ENCODE measurements at regions not wholly inside any gene's neighbourhood (a gene's known extent, or its start where the extent isn't known, plus 50 kb on each side); places are given as distances from the start of the nearest gene placed in this dataset.

- no peak overlapping the region for H3K27ac ChIP-seq
- no peak overlapping the region for H3K4me3 ChIP-seq
- no peak for TF ChIP-seq POLR2A (IDR thresholded peaks at IDR 0.05)
- no peak for TF ChIP-seq EP300 (IDR thresholded peaks at IDR 0.05)
- TF ChIP-seq CTCF (IDR thresholded peaks at IDR 0.05) = no peak
- peaks cover 2% of the 10 kb centered on the region for H3K27me3 ChIP-seq
- H3K4me1 ChIP-seq (ENCODE audit: insufficient read depth) = no peaks in the 10 kb centered on the region
- 95% methylated on average over 1 of the region's 1 CpG for WGBS, 3 donors
- DNase-seq = no peak
- no peaks in the 10 kb centered on the region for H3K9me3 ChIP-seq
- no peaks in the 10 kb centered on the region for H3K36me3 ChIP-seq
- intact Hi-C loops (cut with DNase I) = no loop called here
Measured at GRCh38 chr13:74860789-74861188, 621.2 kb downstream of the TBC1D4 start.

DNA sequence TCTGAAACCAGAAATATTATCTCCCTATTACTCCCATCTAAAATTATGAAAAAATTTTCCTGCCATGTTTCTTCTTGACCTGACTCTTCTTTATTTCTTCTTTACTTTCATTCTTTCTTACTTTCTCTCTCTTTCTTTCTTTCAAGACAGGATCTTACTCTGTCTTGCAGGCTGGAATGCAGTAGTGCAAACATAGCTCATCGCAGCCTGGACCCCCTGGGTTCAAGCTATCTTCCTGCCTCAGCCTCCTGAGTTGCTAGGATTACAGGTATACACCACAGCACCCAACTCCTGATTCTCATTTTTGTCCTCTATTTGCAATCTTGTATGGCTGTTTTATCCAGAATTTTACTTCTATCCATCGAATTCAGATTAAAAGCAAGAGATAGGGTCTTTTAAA lies 631.1 kb downstream of the TBC1D4 start:
- no peaks in the 10 kb centered on the region for H3K36me3 ChIP-seq
- intact Hi-C loops (cut with DNase I) = no loop called here
- no peaks in the 10 kb centered on the region for H3K27me3 ChIP-seq
- H3K4me1 ChIP-seq (ENCODE audit: insufficient read depth) = no peaks in the 10 kb centered on the region
- TF ChIP-seq EP300 (IDR thresholded peaks at IDR 0.05) (no peak), POLR2A (IDR thresholded peaks at IDR 0.05) (no peak), CTCF (IDR thresholded peaks at IDR 0.05) (no peak)
- WGBS, 3 donors = 44 to 81% (median 81%) methylated on average over 2 of the region's 2 CpGs
- H3K27ac ChIP-seq = no peak overlapping the region
- H3K4me3 ChIP-seq = no peak overlapping the region
- no peak for DNase-seq
- no peaks in the 10 kb centered on the region for H3K9me3 ChIP-seq

GRCh38 chr13:74847966-74848365 lies 634.0 kb downstream of the TBC1D4 start:
- no peak for TF ChIP-seq POLR2A (IDR thresholded peaks at IDR 0.05)
- no peak for TF ChIP-seq CTCF (IDR thresholded peaks at IDR 0.05)
- no peak for TF ChIP-seq EP300 (IDR thresholded peaks at IDR 0.05)
- WGBS, 3 donors = 69 to 73% (median 70%) methylated on average over 1 of the region's 1 CpG
- Histone ChIP-seq H3K4me1 (ENCODE audit: insufficient read depth) (no peaks in the 10 kb centered on the region), H3K9me3 (no peaks in the 10 kb centered on the region), H3K27ac (no peak overlapping the region), H3K27me3 (no peaks in the 10 kb centered on the region), H3K4me3 (no peak overlapping the region), H3K36me3 (no peaks in the 10 kb centered on the region)
- no peak for DNase-seq
- intact Hi-C loops (cut with DNase I) = no loop called here

DNA sequence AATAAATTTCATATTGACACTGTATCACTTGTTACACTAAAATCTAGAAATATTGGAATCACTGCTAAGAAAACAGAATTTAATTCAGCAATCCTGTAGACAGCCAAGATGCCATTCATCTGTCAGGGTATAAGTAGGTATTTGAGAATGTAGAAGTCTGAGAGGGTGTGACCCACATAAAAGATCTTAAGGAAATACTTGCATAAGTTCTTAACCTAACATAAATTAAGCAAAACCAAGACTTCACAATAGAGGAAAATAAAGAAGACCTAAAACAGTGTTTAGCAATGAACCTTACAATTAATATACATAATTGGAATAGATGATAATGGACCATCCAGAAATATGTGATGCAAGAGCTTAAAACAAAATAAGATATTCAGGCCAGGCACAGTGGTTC lies 636.2 kb downstream of the TBC1D4 start:
- DNase-seq = no peak
- Histone ChIP-seq H3K27ac (no peak overlapping the region), H3K36me3 (no peaks in the 10 kb centered on the region), H3K27me3 (no peaks in the 10 kb centered on the region), H3K4me3 (no peak overlapping the region), H3K4me1 (ENCODE audit: insufficient read depth) (no peaks in the 10 kb centered on the region), H3K9me3 (no peaks in the 10 kb centered on the region)
- TF ChIP-seq EP300 (IDR thresholded peaks at IDR 0.05) (no peak), CTCF (IDR thresholded peaks at IDR 0.05) (no peak), POLR2A (IDR thresholded peaks at IDR 0.05) (no peak)
- intact Hi-C loops (cut with DNase I) = no loop called here

DNA sequence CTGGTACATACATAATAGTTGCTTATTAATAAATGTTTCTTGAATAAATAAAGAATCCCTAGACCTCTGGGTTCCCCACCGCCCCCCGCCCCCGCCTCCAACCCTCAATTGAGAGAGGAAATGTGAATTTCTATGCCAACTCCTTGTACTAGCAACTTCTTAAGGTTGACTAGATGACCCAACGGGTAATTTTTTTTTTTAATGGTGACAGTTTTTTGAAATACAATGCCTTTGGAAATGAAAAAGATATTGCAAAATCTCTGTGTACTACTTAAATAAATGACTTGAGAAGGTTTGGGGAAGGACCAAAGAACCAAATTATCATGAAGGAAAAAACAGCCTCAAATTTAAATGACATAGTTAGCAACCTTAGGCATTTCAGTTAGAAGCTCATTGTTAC lies 640.3 kb downstream of the TBC1D4 start:
- WGBS, 3 donors = 88 to 97% (median 94%) methylated on average over 4 of the region's 4 CpGs
- H3K9me3 ChIP-seq = no peaks in the 10 kb centered on the region
- H3K36me3 ChIP-seq = no peaks in the 10 kb centered on the region
- H3K27ac ChIP-seq = no peak overlapping the region
- H3K27me3 ChIP-seq = no peaks in the 10 kb centered on the region
- no peak overlapping the region for H3K4me3 ChIP-seq
- no peaks in the 10 kb centered on the region for H3K4me1 ChIP-seq (ENCODE audit: insufficient read depth)
- no peak for DNase-seq
- intact Hi-C loops (cut with DNase I) = no loop called here
- TF ChIP-seq CTCF (IDR thresholded peaks at IDR 0.05) = no peak

Data from ovary (tissue), 7 donors.